Colonic mucosa (tissue), 4 donors: ENCODE measurements at regions not wholly inside any gene's neighbourhood (a gene's known extent, or its start where the extent isn't known, plus 50 kb on each side); places are given as distances from the start of the nearest gene placed in this dataset.

Experiments
- DNase-seq: peaks from one replicate; pipeline ENCODE4 v3.0.0-alpha.2; 2020
- H3K27ac ChIP-seq: fragments of 200-600 bp; one replicate; pipeline ENCODE4 v1.8.0; 2021
- H3K27me3 ChIP-seq: fragments of 200-600 bp; one replicate; pipeline ENCODE4 v1.8.0; 2021
- H3K36me3 ChIP-seq: fragments of 200-600 bp; one replicate; pipeline ENCODE4 v1.8.0; 2021
- H3K4me1 ChIP-seq: fragments of 200-600 bp; one replicate; pipeline ENCODE4 v1.8.0; 2021; ENCODE audit warnings: mild to moderate bottlenecking
- H3K4me3 ChIP-seq: fragments of 200-600 bp; one replicate; pipeline ENCODE4 v1.8.0; 2021
- H3K9ac ChIP-seq, 2 donors: one replicate each; pipeline ENCODE4 v1.7.0; 2013; ENCODE audit warnings: control low read depth in 2 of 2, low read depth in 2 of 2, low read length in 2 of 2
- H3K9me3 ChIP-seq: fragments of 200-600 bp; one replicate; pipeline ENCODE4 v1.8.0; 2021
- CTCF ChIP-seq: fragments of 200-600 bp; IDR thresholded peaks from one replicate; pipeline ENCODE4 v1.8.0; 2022; ENCODE audit warnings: antibody characterized with exemption, mild to moderate bottlenecking
- intact Hi-C: fragments of 100-400 bp; cut with DNase I; formaldehyde crosslinking; loops from one replicate; pipeline ENCODE4 v1.14.1; 2022
- donor health status: healthy.
- donor health status: DM: no; HTN: no; CAD: no.
- donor health status: DM: no; HTN: no; CAD: no.

DNA sequence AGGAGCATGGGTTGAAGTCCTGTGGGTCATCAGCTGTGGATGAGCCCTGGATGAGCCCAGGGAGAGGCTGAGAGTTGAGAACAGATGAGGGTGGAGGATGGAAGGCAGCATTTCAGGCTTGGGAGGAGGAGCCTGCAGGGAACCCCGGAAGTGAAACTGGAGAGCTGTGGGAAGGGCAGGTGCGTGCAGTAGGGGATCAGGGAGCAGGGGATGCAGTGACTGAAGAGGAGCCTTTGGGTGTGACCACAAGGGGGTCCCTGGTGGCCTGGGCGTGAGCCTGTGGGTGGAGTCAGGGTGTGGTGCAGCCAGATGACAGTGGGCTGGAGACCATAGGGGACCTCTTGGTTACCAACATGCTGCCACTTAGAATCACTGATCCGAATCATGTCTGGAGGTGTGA lies 115.5 kb downstream of the PAPOLA start:
- H3K27me3 ChIP-seq = no peaks in the 10 kb centered on the region
- no peak overlapping the region for H3K27ac ChIP-seq
- H3K9ac ChIP-seq = no peak overlapping the region
- no peaks in the 10 kb centered on the region for H3K9me3 ChIP-seq
- H3K36me3 ChIP-seq = no peaks in the 10 kb centered on the region
- intact Hi-C loops = no loop called here
- no peak overlapping the region for H3K4me3 ChIP-seq
- H3K4me1 ChIP-seq = no peaks in the 10 kb centered on the region
- DNase-seq = no peak
- no peak for TF ChIP-seq CTCF

GRCh38 chr14:96622926-96623325 lies 120.7 kb downstream of the PAPOLA start:
- no peak overlapping the region for H3K9ac ChIP-seq
- intact Hi-C loops = no loop called here
- TF ChIP-seq CTCF = no peak
- H3K27me3 ChIP-seq = no peaks in the 10 kb centered on the region
- DNase-seq = no peak
- no peaks in the 10 kb centered on the region for H3K4me1 ChIP-seq
- H3K27ac ChIP-seq = no peak overlapping the region
- no peaks in the 10 kb centered on the region for H3K9me3 ChIP-seq
- no peak overlapping the region for H3K4me3 ChIP-seq
- H3K36me3 ChIP-seq = no peaks in the 10 kb centered on the region

- intact Hi-C loops = no loop called here
- Histone ChIP-seq H3K9ac (no peak overlapping the region), H3K4me3 (no peak overlapping the region), H3K27ac (no peak overlapping the region), H3K9me3 (no peaks in the 10 kb centered on the region), H3K4me1 (no peaks in the 10 kb centered on the region), H3K27me3 (no peaks in the 10 kb centered on the region), H3K36me3 (no peaks in the 10 kb centered on the region)
- no peak for DNase-seq
- TF ChIP-seq CTCF = no peak
These were observed 121.7 kb downstream of the PAPOLA start for GRCh38 chr14:96623676-96624484.

- DNase-seq = no peak
- no peaks in the 10 kb centered on the region for H3K27me3 ChIP-seq
These were observed 122.7 kb downstream of the PAPOLA start for GRCh38 chr14:96624661-96625425.

More at GRCh38 chr14:96624661-96625425, 122.7 kb downstream of the PAPOLA start:
- no peak overlapping the region for H3K9ac ChIP-seq
- H3K36me3 ChIP-seq = no peaks in the 10 kb centered on the region
- no peak for TF ChIP-seq CTCF
- H3K4me1 ChIP-seq = no peaks in the 10 kb centered on the region
- no peak overlapping the region for H3K27ac ChIP-seq
- intact Hi-C loops = no loop called here
- H3K4me3 ChIP-seq = no peak overlapping the region
- no peaks in the 10 kb centered on the region for H3K9me3 ChIP-seq
